GM12878 (cell line): ENCODE measurements at regions not wholly inside any gene's neighbourhood (a gene's known extent, or its start where the extent isn't known, plus 50 kb on each side); places are given as distances from the start of the nearest gene placed in this dataset.

Experiments used
- ATAC-seq: fragments of 200-7000 bp; cut with Tn5 transposase; 3 replicates; pipeline ENCODE4 v1.9.1; 2020; ENCODE audit warnings: mild to moderate bottlenecking, moderate library complexity
- BruUV-seq: library from RNA; stranded (reverse); fragments of 400-500 nt; replicated peaks from 2 replicates; lab custom pipeline; 2021; lab: Mats Ljungman, UMichigan
- CTCF ChIA-PET: fragments of 300-600 bp; sonication (Branson Sonifier 250); formaldehyde crosslinking; extraction: SDS; loops from one replicate; lab custom pipeline; 2021; ENCODE audit warnings: inconsistent platforms; lab: Yijun Ruan, JAX
- POLR2A ChIA-PET: fragments of 350-600 bp; formaldehyde crosslinking; extraction: SDS; loops from one replicate; lab custom pipeline; 2021; ENCODE audit warnings: inconsistent platforms; lab: Charles Lee
- RAD21 ChIA-PET: fragments of 300-600 bp; sonication (Branson Sonifier 250); formaldehyde crosslinking; loops from one replicate; lab custom pipeline; 2023; ENCODE audit warnings: antibody characterized with exemption; ENCODE audit not compliant: unreplicated experiment; lab: Charles Lee
- SMC1A ChIA-PET: fragments of 300-600 bp; sonication (Branson Sonifier 250); formaldehyde crosslinking; loops from one replicate; lab custom pipeline; 2023; ENCODE audit not compliant: unreplicated experiment, uncharacterized antibody; lab: Charles Lee
- DNase-seq: peaks from one replicate; pipeline ENCODE4 v3.0.0-alpha.2; 2011; ENCODE audit warnings: low read depth, low spot score
- FAIRE-seq: peaks from 3 replicates; lab custom pipeline; 2011; peaks lifted over from hg19 to GRCh38; lab: Jason Lieb, UNC
- H2AFZ ChIP-seq: 2 replicates; pipeline ENCODE4 v1.6.0; 2011; ENCODE audit warnings: low read depth, low read length, control low read depth; ENCODE audit not compliant: control insufficient read depth
- H3K27ac ChIP-seq: 2 replicates; pipeline ENCODE4 v1.5.1; 2011; ENCODE audit warnings: control low read depth; ENCODE audit not compliant: control insufficient read depth, insufficient read depth
- H3K27me3 ChIP-seq, 2 experiments: replicated peaks in 1 of 2; 2 replicates each; pipeline versions ENCODE4 v1.6.0 to v1.6.1; 2011; ENCODE audit warnings: low read length in 1 of 2; ENCODE audit not compliant: control insufficient read depth in 2 of 2, insufficient read depth in 2 of 2
- H3K36me3 ChIP-seq, 2 experiments: 2 replicates each; pipeline ENCODE4 v1.5.1; 2011; ENCODE audit warnings: low read length in 1 of 2; ENCODE audit not compliant: control insufficient read depth in 2 of 2, insufficient read depth in 2 of 2
- H3K4me1 ChIP-seq: 2 replicates; pipeline ENCODE4 v1.6.1; 2011; ENCODE audit warnings: mild to moderate bottlenecking, low read length, moderate library complexity, mixed read lengths; ENCODE audit not compliant: control insufficient read depth, insufficient read depth
- H3K4me2 ChIP-seq: 2 replicates; pipeline ENCODE4 v1.6.0; 2011; ENCODE audit warnings: control low read depth; ENCODE audit not compliant: control insufficient read depth, insufficient read depth
- H3K4me3 ChIP-seq: fragments of 200-600 bp; sonication (generic); 2 replicates; pipeline ENCODE4 v1.5.1; 2016
- H3K79me2 ChIP-seq: 2 replicates; pipeline ENCODE4 v1.6.0; 2011; ENCODE audit warnings: low read length; ENCODE audit not compliant: control insufficient read depth, insufficient read depth
- H3K9ac ChIP-seq: 2 replicates; pipeline ENCODE4 v1.8.0; 2011; ENCODE audit warnings: low read length, control low read depth, mixed read lengths; ENCODE audit not compliant: control insufficient read depth, insufficient read depth
- H3K9me3 ChIP-seq: replicated peaks from 3 replicates; pipeline ENCODE4 v1.5.1; 2011; ENCODE audit warnings: mild to moderate bottlenecking, low read length; ENCODE audit not compliant: control insufficient read depth, insufficient read depth
- H4K20me1 ChIP-seq: 2 replicates; pipeline ENCODE4 v1.6.0; 2011; ENCODE audit not compliant: control insufficient read depth, insufficient read depth
- ATF7 ChIP-seq: fragments of 450-650 bp; IDR thresholded peaks from 2 replicates; pipeline ENCODE4 v1.6.1; 2016; ENCODE audit warnings: low read depth, mild to moderate bottlenecking
- ELK1 ChIP-seq: IDR thresholded peaks from 2 replicates; pipeline ENCODE4 v1.6.1; 2012; ENCODE audit warnings: low read depth, low read length, improper control_type of control experiment
- HCFC1 ChIP-seq: fragments of 150-350 bp; IDR thresholded peaks from 2 replicates; pipeline ENCODE4 v1.6.1; 2014; ENCODE audit warnings: low read length
- KLF5 ChIP-seq: fragments of 450-650 bp; IDR thresholded peaks from 2 replicates; pipeline ENCODE4 v1.6.1; 2014; ENCODE audit warnings: mild to moderate bottlenecking; ENCODE audit not compliant: partially characterized antibody
- MEF2A ChIP-seq: IDR thresholded peaks from 2 replicates; pipeline ENCODE4 v1.6.1; 2011; ENCODE audit warnings: low read depth, mild to moderate bottlenecking, low read length, moderate library complexity; ENCODE audit not compliant: insufficient read depth
- MTA2 ChIP-seq: fragments of 450-650 bp; IDR thresholded peaks from 2 replicates; pipeline ENCODE4 v1.6.1; 2016; ENCODE audit warnings: low read depth, mild to moderate bottlenecking, moderate library complexity
- NR2C1 ChIP-seq: fragments of 450-650 bp; IDR thresholded peaks from 2 replicates; pipeline ENCODE4 v1.6.1; 2017; ENCODE audit warnings: antibody characterized with exemption, mild to moderate bottlenecking, moderate library complexity
- RFX5 ChIP-seq: IDR thresholded peaks from 2 replicates; pipeline ENCODE4 v1.6.1; 2011; ENCODE audit warnings: low read depth, low read length, improper control_type of control experiment
- RUNX3 ChIP-seq: IDR thresholded peaks from 2 replicates; pipeline ENCODE4 v1.6.1; 2012; ENCODE audit warnings: low read length, inconsistent platforms
- SRF ChIP-seq, 2 experiments: IDR thresholded peaks; 2 replicates each; pipeline ENCODE4 v1.6.1; 2011; ENCODE audit warnings: low read depth in 2 of 2, low read length in 2 of 2, mild to moderate bottlenecking in 1 of 2, moderate library complexity in 1 of 2
- TCF12 ChIP-seq: IDR thresholded peaks from 2 replicates; pipeline ENCODE4 v1.6.1; 2011; ENCODE audit warnings: low read depth, mild to moderate bottlenecking, low read length
- WRNIP1 ChIP-seq: IDR thresholded peaks from 2 replicates; pipeline ENCODE4 v1.6.1; 2011; ENCODE audit warnings: low read depth, low read length, improper control_type of control experiment, borderline replicate concordance
- ZSCAN29 ChIP-seq: fragments of 450-650 bp; IDR thresholded peaks from 2 replicates; pipeline ENCODE4 v1.6.1; 2017; ENCODE audit warnings: mild to moderate bottlenecking, moderate library complexity
- WGBS: methylation state at CpG from one replicate; pipeline ENCODE4 v1.1.6; 2016; ENCODE audit warnings: low lambda C conversion rate; ENCODE audit not compliant: insufficient replicate concordance, insufficient coverage; ENCODE audit errors: missing lambda C conversion rate; 5-methylcytosine and 5-hydroxymethylcytosine counted together
- in situ Hi-C: fragments of 300-500 bp; cut with MboI; formaldehyde crosslinking; loops from 9 replicates; pipeline ENCODE4 v1.14.3; 2018; ENCODE audit warnings: mixed read lengths
- intact Hi-C: fragments of 100-400 bp; cut with micrococcal nuclease; formaldehyde crosslinking; loops from one replicate; pipeline ENCODE4 v1.14.2; 2022; ENCODE audit not compliant: unreplicated experiment

GRCh38 chr1:222098404-222098803, 356.5 kb upstream of the DUSP10 start:
- Histone ChIP-seq H3K4me1 (no peaks in the 10 kb centered on the region), H3K36me3 (no peaks in the 10 kb centered on the region), H3K4me3 (no peak overlapping the region), H3K79me2 (no peaks in the 10 kb centered on the region), H3K4me2 (no peak overlapping the region), H2AFZ (no peak overlapping the region), H3K9ac (no peak overlapping the region), H4K20me1 (no peaks in the 10 kb centered on the region), H3K27me3 (no peaks in the 10 kb centered on the region), H3K27ac (no peak overlapping the region), H3K9me3 (no peaks in the 10 kb centered on the region)
- RAD21 ChIA-PET = no interaction called here
- ATAC-seq (no peak), DNase-seq (no peak), FAIRE-seq (no peak)
- TF ChIP-seq KLF5 (no peak), HCFC1 (no peak), MTA2 (no peak), NR2C1 (no peak), WRNIP1 (no peak), MEF2A (no peak), SRF (IDR thresholded peaks at IDR 0.05; ENCODE audit: low read depth in 2 of 2, low read length in 2 of 2) (no peak), TCF12 (no peak), ATF7 (no peak), ZSCAN29 (no peak), ELK1 (no peak), RUNX3 (no peak), RFX5 (no peak)
- POLR2A ChIA-PET = no interaction called here
- in situ Hi-C loops = no loop called here
- SMC1A ChIA-PET = interaction anchor here (0.7 to 1.3 kb wide), 6 partner anchors 8 to 555 kb away, joined by 3 read pairs; no protein-coding TSS in a partner anchor
- CTCF ChIA-PET = interaction anchor here (1.4 to 4.1 kb wide), 3 partner anchors 15 to 551 kb away, joined by 3 to 17 read pairs (median 8); no protein-coding TSS in a partner anchor
- no TSS peak for BruUV-seq
- intact Hi-C loops = loop anchor here (5.0 kb wide), 2 partner anchors 359 to 621 kb away; no protein-coding TSS in a partner anchor
- WGBS = 50% methylated on average over 2 of the region's 2 CpGs
